ENCODE measurements at regions not wholly inside any gene's neighbourhood (a gene's known extent, or its start where the extent isn't known, plus 50 kb on each side); places are given as distances from the start of the nearest gene placed in this dataset.

DNA sequence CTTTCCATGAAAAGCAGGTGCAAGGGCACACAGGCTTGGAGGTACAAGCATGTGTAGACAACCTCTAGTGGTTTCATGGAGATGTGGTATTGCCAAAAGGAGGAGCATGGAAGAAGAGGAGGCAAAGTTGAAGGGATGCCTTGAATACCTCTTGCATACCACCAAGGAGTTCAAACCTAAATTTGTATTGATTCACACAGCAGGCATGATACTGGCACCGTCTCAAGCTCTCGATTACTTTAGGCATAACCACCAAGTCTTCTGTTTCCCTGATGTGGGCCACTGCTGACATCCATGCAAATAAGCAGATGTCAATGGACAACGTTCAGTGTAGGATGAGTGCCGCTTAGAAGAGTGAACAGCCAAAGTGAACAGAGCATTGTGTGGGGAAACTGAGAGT lies 87.1 kb downstream of the SCN11A start:
- no peak overlapping the region for H3K27ac ChIP-seq (ENCODE audit: low read depth, low read length)
- WGBS (ENCODE audit: extremely low coverage, insufficient coverage, low lambda C conversion rate) = no CpG with 5 or more reads among the region's 4 CpGs
- H3K56ac ChIP-seq (ENCODE audit: low read length) = no peak overlapping the region

DNA sequence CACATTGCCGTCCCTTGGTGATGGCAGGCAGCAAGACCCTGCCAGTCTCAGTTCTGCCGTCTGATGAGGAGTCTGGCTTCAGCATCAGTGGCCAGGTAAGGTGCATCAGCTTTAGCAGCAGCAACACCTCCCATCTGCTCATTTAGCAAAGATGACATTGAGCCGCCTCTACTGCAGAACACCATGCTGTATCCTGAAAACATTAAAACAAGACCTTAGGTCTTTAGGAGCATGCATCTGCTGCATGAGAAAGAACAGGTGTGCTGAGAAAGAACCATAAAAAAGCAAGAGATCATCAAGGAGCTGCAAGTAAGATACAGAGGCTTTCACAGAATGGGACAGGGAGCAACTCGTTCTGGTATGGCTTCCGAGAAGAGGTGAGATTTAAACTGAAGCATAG lies 87.5 kb downstream of the SCN11A start:
- no CpG with 5 or more reads among the region's 5 CpGs for WGBS (ENCODE audit: extremely low coverage, insufficient coverage, low lambda C conversion rate)
- no peak overlapping the region for H3K4ac ChIP-seq (ENCODE audit: low read depth, low read length)
- H4K5ac ChIP-seq (ENCODE audit: low read length) = no peak overlapping the region
- no peak overlapping the region for H3K9ac ChIP-seq (ENCODE audit: low read length)
- H3K18ac ChIP-seq (ENCODE audit: low read length) = no peak overlapping the region
- H3K27ac ChIP-seq (ENCODE audit: low read depth, low read length) = no peak overlapping the region
- H4K8ac ChIP-seq (ENCODE audit: low read depth, low read length) = no peak overlapping the region
- H3K4me3 ChIP-seq (ENCODE audit: low read length) = no peak overlapping the region
- no peaks in the 10 kb centered on the region for H3K36me3 ChIP-seq (ENCODE audit: control insufficient read depth, insufficient read depth, low read length)
- no peak overlapping the region for H3K23ac ChIP-seq (ENCODE audit: low read length)
- H2BK5ac ChIP-seq (ENCODE audit: low read length) = no peak overlapping the region
- no peaks in the 10 kb centered on the region for H3K4me1 ChIP-seq (ENCODE audit: control insufficient read depth, low read depth, low read length)
- H2BK120ac ChIP-seq (ENCODE audit: low read depth, low read length) = no peak overlapping the region
- DNase-seq = no peak
- no peaks in the 10 kb centered on the region for H3K27me3 ChIP-seq (ENCODE audit: insufficient read depth, low read length, poor library complexity)
- H3K4me2 ChIP-seq (ENCODE audit: low read length) = no peak overlapping the region
- no peak overlapping the region for H2BK15ac ChIP-seq (replicated peaks; ENCODE audit: low read depth)
- no peak overlapping the region for H2AK5ac ChIP-seq (ENCODE audit: low read length)
- no peaks in the 10 kb centered on the region for H3K79me2 ChIP-seq (ENCODE audit: control insufficient read depth, insufficient read depth, low read length)
- no peaks in the 10 kb centered on the region for H3K79me1 ChIP-seq (ENCODE audit: low read length)
- H3K56ac ChIP-seq (ENCODE audit: low read length) = no peak overlapping the region

More for the DNA sequence above, 87.1 kb downstream of the SCN11A start:
- Histone ChIP-seq H3K36me3 (ENCODE audit: control insufficient read depth, insufficient read depth, low read length) (no peaks in the 10 kb centered on the region), H3K79me2 (ENCODE audit: control insufficient read depth, insufficient read depth, low read length) (no peaks in the 10 kb centered on the region), H2BK5ac (ENCODE audit: low read length) (no peak overlapping the region), H2BK120ac (ENCODE audit: low read depth, low read length) (no peak overlapping the region), H2AK5ac (ENCODE audit: low read length) (no peak overlapping the region), H2BK15ac (replicated peaks; ENCODE audit: low read depth) (no peak overlapping the region), H3K23ac (ENCODE audit: low read length) (no peak overlapping the region), H4K5ac (ENCODE audit: low read length) (no peak overlapping the region), H3K27me3 (ENCODE audit: insufficient read depth, low read length, poor library complexity) (no peaks in the 10 kb centered on the region), H3K79me1 (ENCODE audit: low read length) (no peaks in the 10 kb centered on the region), H3K4ac (ENCODE audit: low read depth, low read length) (no peak overlapping the region), H3K9ac (ENCODE audit: low read length) (no peak overlapping the region), H3K4me3 (ENCODE audit: low read length) (no peak overlapping the region), H3K4me2 (ENCODE audit: low read length) (no peak overlapping the region), H3K4me1 (ENCODE audit: control insufficient read depth, low read depth, low read length) (no peaks in the 10 kb centered on the region), H4K8ac (ENCODE audit: low read depth, low read length) (no peak overlapping the region), H3K18ac (ENCODE audit: low read length) (no peak overlapping the region)
- DNase-seq = no peak

GRCh38 chr3:38960953-38961622 lies 90.7 kb downstream of the SCN11A start:
- Histone ChIP-seq H3K4me1 (ENCODE audit: control insufficient read depth, low read depth, low read length) (no peaks in the 10 kb centered on the region), H3K4me3 (ENCODE audit: low read length) (no peak overlapping the region), H2BK15ac (replicated peaks; ENCODE audit: low read depth) (no peak overlapping the region), H3K4ac (ENCODE audit: low read depth, low read length) (no peak overlapping the region), H3K27me3 (ENCODE audit: insufficient read depth, low read length, poor library complexity) (no peaks in the 10 kb centered on the region), H3K56ac (ENCODE audit: low read length) (no peak overlapping the region), H3K27ac (ENCODE audit: low read depth, low read length) (no peak overlapping the region), H3K79me2 (ENCODE audit: control insufficient read depth, insufficient read depth, low read length) (no peaks in the 10 kb centered on the region), H3K9ac (ENCODE audit: low read length) (no peak overlapping the region), H4K5ac (ENCODE audit: low read length) (no peak overlapping the region), H3K18ac (ENCODE audit: low read length) (no peak overlapping the region), H2AK5ac (ENCODE audit: low read length) (no peak overlapping the region), H2BK5ac (ENCODE audit: low read length) (no peak overlapping the region), H4K8ac (ENCODE audit: low read depth, low read length) (no peak overlapping the region), H3K36me3 (ENCODE audit: control insufficient read depth, insufficient read depth, low read length) (no peaks in the 10 kb centered on the region), H3K79me1 (ENCODE audit: low read length) (no peaks in the 10 kb centered on the region), H3K4me2 (ENCODE audit: low read length) (no peak overlapping the region), H2BK120ac (ENCODE audit: low read depth, low read length) (no peak overlapping the region), H3K23ac (ENCODE audit: low read length) (no peak overlapping the region)
- WGBS (ENCODE audit: extremely low coverage, insufficient coverage, low lambda C conversion rate) = no CpG with 5 or more reads among the region's 5 CpGs
- DNase-seq = peak; percentile 76

DNA sequence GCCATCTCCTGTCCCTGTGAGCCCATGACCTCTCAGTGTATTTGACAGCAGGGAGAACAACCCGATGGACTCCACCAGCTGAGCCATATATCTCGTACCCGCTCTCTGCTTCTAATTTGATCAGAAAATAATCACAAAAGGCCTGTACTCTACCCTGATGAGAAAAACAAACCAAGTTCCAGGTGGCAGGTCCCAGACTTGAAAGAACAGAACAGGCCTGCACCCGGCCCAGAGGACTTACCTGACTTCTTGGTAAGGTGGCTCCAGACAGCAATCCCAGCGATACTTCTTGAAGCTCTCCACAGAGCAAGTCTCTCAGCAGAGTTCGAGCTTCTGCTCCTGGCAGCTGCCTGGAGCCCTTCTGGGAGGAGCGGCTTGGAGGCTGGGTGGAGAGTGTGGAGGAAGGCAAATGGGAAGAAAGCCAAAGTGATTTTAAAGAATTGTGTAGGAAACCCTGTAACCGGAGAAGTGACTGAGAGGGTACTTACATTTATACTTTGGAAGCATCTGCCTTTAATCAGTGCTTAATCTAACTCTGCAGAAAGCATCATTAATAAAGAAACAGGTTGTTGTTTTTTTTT lies 91.6 kb downstream of the SCN11A start:
- no peaks in the 10 kb centered on the region for H3K79me1 ChIP-seq (ENCODE audit: low read length)
- no peak overlapping the region for H3K27ac ChIP-seq (ENCODE audit: low read depth, low read length)
- no peak overlapping the region for H4K5ac ChIP-seq (ENCODE audit: low read length)
- H3K4me1 ChIP-seq (ENCODE audit: control insufficient read depth, low read depth, low read length) = no peaks in the 10 kb centered on the region
- no peak overlapping the region for H3K56ac ChIP-seq (ENCODE audit: low read length)
- no peaks in the 10 kb centered on the region for H3K36me3 ChIP-seq (ENCODE audit: control insufficient read depth, insufficient read depth, low read length)
- H4K8ac ChIP-seq (ENCODE audit: low read depth, low read length) = no peak overlapping the region
- no peak overlapping the region for H3K18ac ChIP-seq (ENCODE audit: low read length)
- no CpG with 5 or more reads among the region's 8 CpGs for WGBS (ENCODE audit: extremely low coverage, insufficient coverage, low lambda C conversion rate)
- no peak overlapping the region for H3K23ac ChIP-seq (ENCODE audit: low read length)
- H2BK120ac ChIP-seq (ENCODE audit: low read depth, low read length) = no peak overlapping the region
- H2AK5ac ChIP-seq (ENCODE audit: low read length) = no peak overlapping the region
- no peaks in the 10 kb centered on the region for H3K79me2 ChIP-seq (ENCODE audit: control insufficient read depth, insufficient read depth, low read length)
- H2BK5ac ChIP-seq (ENCODE audit: low read length) = no peak overlapping the region
- no peak overlapping the region for H3K9ac ChIP-seq (ENCODE audit: low read length)
- H2BK15ac ChIP-seq (replicated peaks; ENCODE audit: low read depth) = no peak overlapping the region
- no peak overlapping the region for H3K4me2 ChIP-seq (ENCODE audit: low read length)
- no peak for DNase-seq
- no peaks in the 10 kb centered on the region for H3K27me3 ChIP-seq (ENCODE audit: insufficient read depth, low read length, poor library complexity)
- H3K4me3 ChIP-seq (ENCODE audit: low read length) = no peak overlapping the region
- no peak overlapping the region for H3K4ac ChIP-seq (ENCODE audit: low read depth, low read length)

- Histone ChIP-seq H2AK5ac (ENCODE audit: low read length) (no peak overlapping the region), H4K8ac (ENCODE audit: low read depth, low read length) (no peak overlapping the region), H3K27me3 (ENCODE audit: insufficient read depth, low read length, poor library complexity) (no peaks in the 10 kb centered on the region), H2BK5ac (ENCODE audit: low read length) (no peak overlapping the region), H3K4me2 (ENCODE audit: low read length) (no peak overlapping the region), H3K4ac (ENCODE audit: low read depth, low read length) (no peak overlapping the region), H3K79me2 (ENCODE audit: control insufficient read depth, insufficient read depth, low read length) (no peaks in the 10 kb centered on the region), H2BK120ac (ENCODE audit: low read depth, low read length) (no peak overlapping the region), H3K9ac (ENCODE audit: low read length) (no peak overlapping the region), H3K4me1 (ENCODE audit: control insufficient read depth, low read depth, low read length) (no peaks in the 10 kb centered on the region), H3K4me3 (ENCODE audit: low read length) (no peak overlapping the region), H2BK15ac (replicated peaks; ENCODE audit: low read depth) (no peak overlapping the region), H4K5ac (ENCODE audit: low read length) (no peak overlapping the region), H3K36me3 (ENCODE audit: control insufficient read depth, insufficient read depth, low read length) (no peaks in the 10 kb centered on the region), H3K79me1 (ENCODE audit: low read length) (no peaks in the 10 kb centered on the region), H3K27ac (ENCODE audit: low read depth, low read length) (no peak overlapping the region), H3K23ac (ENCODE audit: low read length) (no peak overlapping the region), H3K56ac (ENCODE audit: low read length) (no peak overlapping the region), H3K18ac (ENCODE audit: low read length) (no peak overlapping the region)
- no CpG with 5 or more reads among the region's 5 CpGs for WGBS (ENCODE audit: extremely low coverage, insufficient coverage, low lambda C conversion rate)
- no peak for DNase-seq
Measured at GRCh38 chr3:38958026-38958720, 93.6 kb downstream of the SCN11A start.

All from mesendoderm (in vitro differentiated cells).